ENCODE measurements at regions not wholly inside any gene's neighbourhood (a gene's known extent, or its start where the extent isn't known, plus 50 kb on each side); places are given as distances from the start of the nearest gene placed in this dataset.

GRCh38 chr13:84951128-84951527 is 848.1 kb downstream of the SLITRK6 start (continued):
- TF ChIP-seq ZNF462 (CRISPR knock-in tag; IDR thresholded peaks at IDR 0.05) (no peak), CREB1 (CRISPR knock-in tag; IDR thresholded peaks at IDR 0.05; ENCODE audit: low read depth) (no peak), POLR2AphosphoS5 (IDR thresholded peaks at IDR 0.05; ENCODE audit: low read depth) (no peak), EZH2phosphoT487 (IDR thresholded peaks at IDR 0.05; ENCODE audit: unreplicated experiment) (no peak), STAT1 (IDR thresholded peaks at IDR 0.05; ENCODE audit: unreplicated experiment) (no peak), JUNB (IDR thresholded peaks at IDR 0.05; ENCODE audit: unreplicated experiment) (no peak), ZNF331 (CRISPR knock-in tag; IDR thresholded peaks at IDR 0.05; ENCODE audit: low read depth) (no peak)

GRCh38 chr13:84946192-84946591 is 853.0 kb downstream of the SLITRK6 start:
- Histone ChIP-seq H3K4me3 (no peak overlapping the region), H3K79me2 (replicated peaks; ENCODE audit: insufficient read depth) (no peaks in the 10 kb centered on the region), H3K27ac (ENCODE audit: low read depth) (no peak overlapping the region), H3K4me2 (no peak overlapping the region), H3K36me3 (ENCODE audit: insufficient read depth) (no peaks in the 10 kb centered on the region), H3F3A (replicated peaks; ENCODE audit: low read depth) (no peaks in the 10 kb centered on the region), H3K9me2 (ENCODE audit: insufficient read depth) (peaks cover 5% of the 10 kb centered on the region), H4K20me1 (replicated peaks; ENCODE audit: insufficient read depth) (no peaks in the 10 kb centered on the region), H3K4me1 (ENCODE audit: insufficient read depth) (no peaks in the 10 kb centered on the region), H2AFZ (no peak overlapping the region), H3K27me3 (ENCODE audit: insufficient read depth) (no peaks in the 10 kb centered on the region)
- Mint-ChIP-seq H3K27ac (no peak overlapping the region), H3K36me3 (ENCODE audit: low read depth) (peaks cover 3% of the 10 kb centered on the region; the same call in 1 of the 3 replicates), H3K9me3 (peaks cover 4% of the 10 kb centered on the region; the same call in 2 of the 3 replicates), H3K4me1 (no peaks in the 10 kb centered on the region), H3K4me3 (no peak overlapping the region), H3K27me3 (ENCODE audit: insufficient read depth, low read depth, poor library complexity) (no peaks in the 10 kb centered on the region)
- ATAC-seq (no peak), DNase-seq (ENCODE audit: low spot score) (no peak)
- no peak for TF ChIP-seq ZNF114 (CRISPR knock-in tag; IDR thresholded peaks at IDR 0.05)
- no peak for TF ChIP-seq EZH2 (IDR thresholded peaks at IDR 0.05; ENCODE audit: low read depth, unreplicated experiment)
- no peak for TF ChIP-seq REST (IDR thresholded peaks at IDR 0.05; ENCODE audit: unreplicated experiment)
- no peak for TF ChIP-seq ZNF331 (CRISPR knock-in tag; IDR thresholded peaks at IDR 0.05; ENCODE audit: low read depth)
- TF ChIP-seq EZH2phosphoT487 (IDR thresholded peaks at IDR 0.05; ENCODE audit: unreplicated experiment) = no peak
- TF ChIP-seq CREB1 (CRISPR knock-in tag; IDR thresholded peaks at IDR 0.05; ENCODE audit: low read depth) = no peak
- no peak for TF ChIP-seq STAT1 (IDR thresholded peaks at IDR 0.05; ENCODE audit: unreplicated experiment)
- TF ChIP-seq POLR2AphosphoS5 (IDR thresholded peaks at IDR 0.05; ENCODE audit: low read depth) = no peak
- no peak for TF ChIP-seq JUNB (IDR thresholded peaks at IDR 0.05; ENCODE audit: unreplicated experiment)
- TF ChIP-seq CTCF (conservative IDR thresholded peaks at IDR 0.05; ENCODE audit: low read depth in 2 of 2) = no peak
- TF ChIP-seq NANOG (IDR thresholded peaks at IDR 0.05; ENCODE audit: borderline replicate concordance) = no peak
- TF ChIP-seq ETS1 (IDR thresholded peaks at IDR 0.05) = no peak
